ENCODE measurements at regions not wholly inside any gene's neighbourhood (a gene's known extent, or its start where the extent isn't known, plus 50 kb on each side); places are given as distances from the start of the nearest gene placed in this dataset.

GRCh38 chrX:40530509-40530908 is 50.3 kb upstream of the ATP6AP2 start:
- TF ChIP-seq CTCF (IDR thresholded peaks at IDR 0.05) (no peak), POLR2A (IDR thresholded peaks at IDR 0.05) (no peak)
